ENCODE measurements at regions not wholly inside any gene's neighbourhood (a gene's known extent, or its start where the extent isn't known, plus 50 kb on each side); places are given as distances from the start of the nearest gene placed in this dataset.

GRCh38 chr13:75050419-75051046 lies 431.4 kb downstream of the TBC1D4 start:
- no peak for DNase-seq (ENCODE audit: low read depth in 2 of 2)

DNA sequence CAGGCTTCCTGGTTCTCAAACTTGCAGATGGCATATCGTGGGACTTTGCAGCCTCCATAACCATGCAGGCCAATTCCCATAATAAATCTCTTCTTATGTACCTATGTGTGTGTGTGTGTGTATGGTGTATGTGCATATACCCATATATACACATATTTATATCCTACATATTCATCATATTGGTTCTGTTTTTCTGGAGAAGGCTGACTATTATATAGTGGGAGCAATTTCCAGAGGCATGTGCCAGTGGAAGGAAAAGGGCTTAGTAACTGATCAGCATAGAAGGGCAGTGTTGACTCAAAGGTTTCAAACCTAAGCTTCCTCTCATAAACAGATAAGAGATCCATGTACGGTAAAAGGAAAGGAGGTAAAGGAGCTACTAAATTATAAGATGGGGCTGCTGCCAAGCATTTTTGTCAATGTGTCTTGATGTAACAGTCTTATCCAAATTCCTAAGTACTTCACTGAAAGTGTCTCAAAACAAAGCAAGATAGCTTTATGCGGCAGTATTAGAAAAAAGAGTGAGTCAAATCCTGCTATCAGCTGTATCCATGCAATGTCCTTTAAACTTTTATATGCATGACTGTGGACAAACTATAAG lies 432.1 kb downstream of the TBC1D4 start:
- no peak for DNase-seq (ENCODE audit: low read depth in 2 of 2)

DNA sequence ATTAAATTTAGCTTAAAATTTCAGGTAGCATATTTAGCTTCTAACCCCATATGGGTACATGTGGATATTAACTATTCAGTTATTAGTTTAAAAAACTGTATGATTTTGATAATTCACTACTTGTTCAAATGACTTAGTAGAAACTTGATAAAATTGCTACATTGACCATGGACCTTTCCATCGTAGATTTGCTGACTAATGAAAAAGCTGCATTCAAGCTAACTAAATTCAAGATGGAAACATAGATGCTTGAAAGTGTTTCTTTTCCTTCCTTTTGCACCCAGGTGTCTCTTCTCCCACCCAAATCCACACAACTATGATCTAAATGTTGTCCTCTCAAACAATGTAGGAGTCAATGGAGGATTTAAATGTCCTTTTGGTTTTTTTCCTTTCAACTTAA lies 439.2 kb downstream of the TBC1D4 start:
- no peak for DNase-seq (ENCODE audit: low read depth in 2 of 2)

DNA sequence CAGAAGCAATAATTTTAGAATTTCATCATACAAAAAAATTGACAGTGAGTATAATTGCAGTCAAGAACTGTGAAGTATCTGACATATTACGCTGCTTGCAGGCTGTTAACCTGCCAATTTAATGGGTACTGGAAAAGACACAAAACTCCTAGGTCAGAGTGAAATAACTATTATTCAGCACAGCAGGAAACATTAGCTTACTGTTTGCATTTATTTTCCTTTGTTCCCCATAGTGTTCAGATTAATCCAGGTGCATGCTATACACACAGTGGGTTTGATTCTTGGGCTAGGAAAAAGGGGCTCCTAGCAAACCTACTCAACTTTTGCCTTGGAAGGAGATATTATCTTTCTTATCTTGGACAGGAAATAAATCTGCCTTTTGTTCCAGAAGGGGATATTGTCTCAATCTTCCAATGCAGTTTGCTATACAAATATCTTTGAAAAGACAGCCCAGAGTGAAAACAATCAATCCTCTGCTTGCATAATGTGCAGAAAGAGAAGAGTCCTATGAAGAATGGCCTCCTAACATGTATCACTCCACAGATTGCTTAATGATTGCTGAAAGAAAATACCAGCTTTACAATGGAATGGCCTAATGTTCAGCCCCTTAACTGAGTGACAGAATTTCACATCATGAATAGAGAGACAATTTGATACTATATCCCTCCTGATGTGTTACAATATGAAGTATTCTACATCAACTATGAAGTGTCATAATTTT lies 443.4 kb downstream of the TBC1D4 start:
- no peak for DNase-seq (ENCODE audit: low read depth in 2 of 2)

DNA sequence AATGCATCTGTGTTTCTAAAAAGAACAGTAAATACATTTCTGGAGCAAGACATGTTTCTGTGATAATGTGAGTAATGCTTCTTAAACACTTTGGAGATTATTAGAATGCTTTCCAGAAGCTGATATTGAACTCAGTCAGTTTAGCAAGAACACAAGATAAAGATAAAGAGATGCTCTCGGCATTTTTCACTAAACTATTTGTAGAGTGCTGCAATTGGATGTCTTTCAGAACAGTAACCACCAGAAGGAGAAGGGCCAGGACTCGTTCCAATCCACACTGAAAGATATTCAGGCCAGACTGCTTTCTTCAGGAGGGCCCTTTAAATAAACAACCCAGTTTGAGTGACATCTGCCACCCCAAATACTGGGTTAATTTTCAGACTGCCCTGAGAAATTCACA lies 456.0 kb downstream of the TBC1D4 start:
- no peak for DNase-seq (ENCODE audit: low read depth in 2 of 2)

DNA sequence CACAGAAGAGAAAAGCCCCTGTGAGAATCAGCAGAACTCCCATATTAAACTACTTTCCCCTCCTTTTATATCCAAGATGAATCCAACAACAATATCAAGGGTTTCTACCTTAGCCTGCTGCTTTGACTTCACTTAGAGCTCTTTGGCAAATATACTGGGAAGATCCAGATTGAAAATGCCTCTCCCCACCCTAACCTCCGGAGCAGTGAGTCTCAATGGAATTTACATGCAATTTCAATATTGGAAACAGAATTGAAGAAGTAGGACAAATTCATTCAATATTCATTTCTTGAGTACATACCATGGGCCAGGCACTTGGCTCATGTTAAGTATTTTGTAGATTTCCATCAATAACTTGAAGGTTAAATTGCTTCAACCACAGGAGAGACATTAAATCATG lies 457.4 kb downstream of the TBC1D4 start:
- DNase-seq (ENCODE audit: low read depth in 2 of 2) = no peak

DNA sequence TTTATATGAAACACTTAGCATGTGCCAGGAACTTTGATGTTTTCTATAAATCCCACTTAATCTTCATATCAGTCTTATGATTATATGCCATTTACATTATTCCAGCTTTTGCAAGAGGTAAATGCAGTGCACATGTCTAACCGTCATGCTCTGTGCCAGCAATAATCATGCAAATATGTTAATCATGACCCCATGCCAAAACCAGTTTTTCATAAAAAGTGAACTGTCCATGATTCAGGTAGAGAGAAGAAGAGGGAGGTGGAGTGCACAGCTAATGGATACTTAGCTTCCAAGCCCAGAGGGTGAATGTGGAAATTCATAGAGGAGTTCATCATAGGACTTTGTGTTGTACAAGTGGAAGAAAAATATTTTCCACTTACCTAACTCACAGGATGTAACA lies 458.4 kb downstream of the TBC1D4 start:
- DNase-seq (ENCODE audit: low read depth in 2 of 2) = no peak

GRCh38 chr13:75021151-75021550 lies 460.8 kb downstream of the TBC1D4 start:
- DNase-seq (ENCODE audit: low read depth in 2 of 2) = no peak

GRCh38 chr13:75016225-75016624 lies 465.7 kb downstream of the TBC1D4 start:
- no peak for DNase-seq (ENCODE audit: low read depth in 2 of 2)

DNA sequence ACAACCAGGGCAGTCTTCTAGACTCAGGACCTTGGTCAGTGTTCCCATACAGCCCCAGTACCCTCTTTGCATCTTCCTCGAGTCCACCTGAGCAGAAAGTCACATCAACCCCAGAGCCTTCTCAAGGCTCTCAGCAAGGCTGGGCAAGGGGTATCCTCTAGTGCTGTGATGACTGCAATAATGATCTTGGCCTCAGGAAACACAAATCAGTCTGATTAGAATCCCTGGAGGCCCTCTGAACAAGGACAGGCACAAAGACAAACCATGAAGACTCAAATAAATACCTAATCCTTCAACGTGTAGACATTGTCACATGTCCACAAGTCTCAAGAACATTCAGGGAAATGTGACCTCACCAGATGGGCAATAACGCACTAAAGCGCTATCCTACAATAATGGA lies 468.2 kb downstream of the TBC1D4 start:
- DNase-seq (ENCODE audit: low read depth in 2 of 2) = no peak

DNA sequence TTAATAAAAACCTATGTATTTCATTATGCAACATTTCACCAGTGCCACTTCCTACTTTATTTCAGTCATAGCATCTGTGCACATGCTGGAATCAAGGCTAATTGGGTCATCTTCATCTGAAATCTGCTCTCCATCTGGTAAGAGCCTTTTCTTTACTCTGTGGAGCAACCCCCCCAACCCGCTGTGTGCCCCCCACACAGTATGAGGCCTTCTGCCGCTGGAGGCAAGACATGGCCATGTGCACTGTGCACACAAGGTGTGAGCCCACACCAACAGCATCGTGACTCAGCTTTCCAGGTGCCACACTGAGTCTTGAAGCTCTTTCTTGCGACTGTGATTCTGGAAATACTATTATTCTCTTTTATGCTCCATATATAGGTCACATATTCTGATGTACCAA lies 471.0 kb downstream of the TBC1D4 start:
- no peak for DNase-seq (ENCODE audit: low read depth in 2 of 2)

DNA sequence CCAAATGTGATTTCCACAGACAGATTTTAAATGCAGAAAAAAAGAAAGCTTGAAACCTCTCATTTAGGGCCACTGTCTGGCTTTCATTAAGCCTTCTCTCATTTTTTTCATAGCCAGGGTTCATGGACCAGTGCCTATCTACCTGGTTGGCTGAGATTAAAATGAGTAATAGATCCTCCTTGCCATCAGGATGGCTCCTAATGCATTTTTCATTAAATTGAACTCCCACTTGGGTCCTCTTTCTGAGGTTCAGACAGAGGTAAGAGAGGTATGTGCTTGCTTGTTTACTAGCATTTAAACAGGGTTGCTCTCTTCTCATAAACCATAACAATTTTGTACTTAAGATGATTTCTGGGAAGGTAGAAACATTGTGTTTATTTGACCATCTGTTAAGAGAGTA lies 473.0 kb downstream of the TBC1D4 start:
- no peak for DNase-seq (ENCODE audit: low read depth in 2 of 2)

- no peak for DNase-seq (ENCODE audit: low read depth in 2 of 2)
Observed at GRCh38 chr13:74990992-74991391, 491.0 kb downstream of the TBC1D4 start.

DNA sequence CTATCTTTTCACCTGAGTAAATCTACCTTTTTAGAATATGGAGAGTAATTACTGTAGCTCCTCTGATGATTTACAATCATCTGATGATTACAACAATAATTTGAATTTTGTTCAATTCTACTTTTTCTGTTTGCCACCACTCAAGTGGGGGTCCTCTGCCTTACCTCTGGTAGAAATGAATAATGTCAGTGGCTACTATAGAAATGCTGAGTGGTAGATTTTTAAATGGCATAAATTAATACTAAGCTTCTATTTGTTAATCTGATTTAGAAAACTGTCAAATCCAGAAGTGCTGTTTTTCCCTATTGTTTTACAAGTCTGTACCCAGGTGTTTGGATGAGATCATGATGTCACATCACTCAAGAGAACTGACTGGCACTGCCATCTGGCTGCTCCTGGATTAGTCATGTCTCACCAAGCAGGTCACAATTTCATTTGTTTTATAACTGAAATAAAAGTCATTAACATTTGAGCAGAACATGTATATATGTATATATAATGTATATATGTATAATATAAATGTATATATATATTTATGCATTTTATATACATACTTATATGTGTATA lies 494.8 kb downstream of the TBC1D4 start:
- DNase-seq (ENCODE audit: low read depth in 2 of 2) = no peak

GRCh38 chr13:74986609-74987008 lies 495.4 kb downstream of the TBC1D4 start:
- DNase-seq (ENCODE audit: low read depth in 2 of 2) = no peak

GRCh38 chr13:74979703-74980102 lies 502.3 kb downstream of the TBC1D4 start:
- DNase-seq (ENCODE audit: low read depth in 2 of 2) = no peak

- no peak for DNase-seq (ENCODE audit: low read depth in 2 of 2)
Observed at GRCh38 chr13:74978591-74978990, 503.4 kb downstream of the TBC1D4 start.

DNA sequence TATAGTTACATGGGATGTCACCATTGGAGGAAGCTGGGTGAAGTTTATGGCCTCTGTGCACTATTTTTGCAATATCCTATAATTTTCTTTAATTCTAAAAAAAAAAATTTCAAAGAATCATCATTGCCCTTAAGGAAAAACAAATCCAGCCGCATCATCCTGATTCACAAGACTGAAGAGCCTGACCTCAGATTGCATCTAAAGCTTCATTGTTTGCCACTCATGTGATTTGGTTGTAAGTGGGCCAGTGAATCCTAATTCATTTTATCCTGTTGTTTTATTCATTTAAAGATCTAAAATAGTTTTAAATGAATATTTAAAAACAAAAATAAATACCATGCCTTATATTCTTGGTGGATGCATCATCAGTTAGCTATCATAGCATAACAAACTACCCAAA lies 504.5 kb downstream of the TBC1D4 start:
- no peak for DNase-seq (ENCODE audit: low read depth in 2 of 2)

DNA sequence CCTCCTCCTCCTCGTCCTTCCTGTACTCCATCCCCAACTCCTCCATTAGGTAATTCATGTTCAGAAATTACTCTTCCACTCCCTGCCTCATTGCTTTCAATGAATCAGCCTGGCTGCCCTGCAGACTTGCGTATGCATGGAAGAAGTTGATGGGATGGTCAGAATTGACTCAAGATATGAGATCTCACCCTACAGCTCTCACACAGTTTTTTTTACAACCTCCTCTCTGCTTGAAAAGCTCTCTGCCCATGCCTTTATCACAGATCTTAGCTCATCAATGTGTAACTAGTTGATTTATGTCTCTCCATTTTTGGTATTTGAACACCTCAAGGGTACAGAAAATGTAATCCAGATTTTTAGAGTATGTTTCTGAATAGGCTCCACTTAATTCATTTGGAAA lies 506.9 kb downstream of the TBC1D4 start:
- no peak for DNase-seq (ENCODE audit: low read depth in 2 of 2)

- no peak for DNase-seq (ENCODE audit: low read depth in 2 of 2)
Observed at GRCh38 chr13:74973935-74974879, 507.8 kb downstream of the TBC1D4 start.

GRCh38 chr13:74969419-74969818 lies 512.5 kb downstream of the TBC1D4 start:
- DNase-seq (ENCODE audit: low read depth in 2 of 2) = no peak

Measured in stimulated activated CD8-positive, alpha-beta memory T cell treated with anti-CD3 and anti-CD28 coated beads, Interleukin-2, amount 100 ng/mL, for 48 hours (primary cell).